A549 (cell line): ENCODE measurements at regions not wholly inside any gene's neighbourhood (a gene's known extent, or its start where the extent isn't known, plus 50 kb on each side); places are given as distances from the start of the nearest gene placed in this dataset.

Source experiments
- ATAC-seq, 2 experiments: fragments of 200-7000 bp in 1 of 2; fragments of >200 bp in 1 of 2; cut with Nextera tagmentation in 1 of 2; cut with Tn5 transposase in 1 of 2; 3 replicates each; pipeline versions ENCODE4 v1.8.0 to v1.9.1; 2018 to 2020; ENCODE audit warnings: mild to moderate bottlenecking in 1 of 2, moderate library complexity in 1 of 2
- CTCF ChIA-PET: fragments of 300-600 bp; sonication (Branson Sonifier 250); formaldehyde crosslinking; extraction: SDS; loops from one replicate; lab custom pipeline; 2021; ENCODE audit warnings: antibody characterized with exemption, inconsistent platforms; lab: Yijun Ruan, JAX
- POLR2A ChIA-PET: fragments of 350-600 bp; formaldehyde crosslinking; extraction: SDS; loops from one replicate; lab custom pipeline; 2021; ENCODE audit warnings: antibody characterized with exemption, inconsistent platforms; lab: Yijun Ruan, JAX
- DNase-seq, 2 experiments: peaks; one replicate each; pipeline versions ENCODE4 v3.0.0 to v3.0.0-alpha.2; 2011 to 2016; ENCODE audit warnings: low read depth in 1 of 2, low spot score in 1 of 2
- FAIRE-seq: peaks from 2 replicates; lab custom pipeline; 2011; peaks lifted over from hg19 to GRCh38; lab: Jason Lieb, UNC
- H3K27ac ChIP-seq, 2 experiments: fragments of >200 bp; sonication (Bioruptor Twin); formaldehyde crosslinking; 3 replicates each; pipeline ENCODE4 v1.5.1; 2016 to 2017
- H3K4me1 ChIP-seq: fragments of >200 bp; sonication (Bioruptor Twin); formaldehyde crosslinking; 3 replicates; pipeline ENCODE4 v1.6.1; 2016
- H3K4me2 ChIP-seq: fragments of >200 bp; sonication (Bioruptor Twin); formaldehyde crosslinking; 3 replicates; pipeline ENCODE4 v1.6.1; 2016
- H3K4me3 ChIP-seq: fragments of >200 bp; sonication (Bioruptor Twin); formaldehyde crosslinking; 3 replicates; pipeline ENCODE4 v1.5.1; 2016
- H3K9me3 ChIP-seq: fragments of >200 bp; sonication (Bioruptor Twin); formaldehyde crosslinking; 3 replicates; pipeline ENCODE4 v1.6.1; 2016
- BHLHE40 ChIP-seq: IDR thresholded peaks from 2 replicates; pipeline ENCODE4 v1.6.1; 2012; ENCODE audit warnings: low read depth, low read length, inconsistent platforms
- CHD2 ChIP-seq: fragments of 150-350 bp; IDR thresholded peaks from 2 replicates; pipeline ENCODE4 v1.6.1; 2014; ENCODE audit warnings: low read length; ENCODE audit not compliant: partially characterized antibody
- EHF ChIP-seq: fragments of 250-450 bp; sonication (Bioruptor Pico); IDR thresholded peaks from 2 replicates; pipeline ENCODE4 v1.5.0; 2020; ENCODE audit warnings: mild to moderate bottlenecking
- EHMT2 ChIP-seq: fragments of 200-600 bp; sonication (generic); IDR thresholded peaks from 2 replicates; pipeline ENCODE4 v1.6.1; 2016; ENCODE audit warnings: antibody characterized with exemption, low read depth, mild to moderate bottlenecking, moderate library complexity
- ESRRA ChIP-seq: fragments of 150-350 bp; IDR thresholded peaks from 2 replicates; pipeline ENCODE4 v1.6.1; 2014; ENCODE audit warnings: mild to moderate bottlenecking, low read length, borderline replicate concordance
- FOSB ChIP-seq: fragments of 250-450 bp; sonication (Bioruptor Pico); IDR thresholded peaks from 2 replicates; pipeline ENCODE4 v1.5.0; 2020; ENCODE audit warnings: mild to moderate bottlenecking, moderate library complexity
- FOSL2 ChIP-seq, 2 experiments: fragments of 450-650 bp in 1 of 2; fragments of >200 bp in 1 of 2; sonication (Bioruptor Twin) in 1 of 2; formaldehyde crosslinking; IDR thresholded peaks; 2 replicates each; pipeline versions ENCODE4 v1.5.0 to v1.6.1; 2016 to 2020; ENCODE audit warnings: mild to moderate bottlenecking in 1 of 2, moderate library complexity in 1 of 2
- FOXS1 ChIP-seq: fragments of 250-450 bp; sonication (Bioruptor Pico); IDR thresholded peaks from 2 replicates; pipeline ENCODE4 v1.5.0; 2020; ENCODE audit warnings: mild to moderate bottlenecking, moderate library complexity
- GATA3 ChIP-seq: IDR thresholded peaks from 2 replicates; pipeline ENCODE4 v1.6.1; 2012; ENCODE audit warnings: borderline replicate concordance
- HOXA7 ChIP-seq: fragments of 250-450 bp; sonication (Bioruptor Pico); IDR thresholded peaks from 2 replicates; pipeline ENCODE4 v1.5.0; 2020; ENCODE audit warnings: mild to moderate bottlenecking, moderate library complexity
- HOXB5 ChIP-seq: fragments of 250-450 bp; sonication (Bioruptor Pico); IDR thresholded peaks from 2 replicates; pipeline ENCODE4 v1.5.0; 2020; ENCODE audit warnings: mild to moderate bottlenecking, moderate library complexity
- KDM1A ChIP-seq: fragments of 200-600 bp; sonication (generic); IDR thresholded peaks from 2 replicates; pipeline ENCODE4 v1.6.1; 2016; ENCODE audit warnings: low read depth, mild to moderate bottlenecking
- NFE2L2 ChIP-seq: fragments of 150-350 bp; conservative IDR thresholded peaks from 2 replicates; pipeline ENCODE4 v1.6.1; 2014; ENCODE audit warnings: low read length
- RNF2 ChIP-seq: fragments of 200-600 bp; sonication (generic); IDR thresholded peaks from 2 replicates; pipeline ENCODE4 v1.6.1; 2016; ENCODE audit warnings: low read depth, mild to moderate bottlenecking, antibody characterized with exemption, moderate library complexity, borderline replicate concordance
- SMC3 ChIP-seq: fragments of >200 bp; sonication (Bioruptor Twin); formaldehyde crosslinking; IDR thresholded peaks from 3 replicates; pipeline ENCODE4 v1.6.1; 2018; ENCODE audit warnings: inconsistent platforms
- TFCP2L1 ChIP-seq: fragments of 250-450 bp; sonication (Bioruptor Pico); IDR thresholded peaks from 2 replicates; pipeline ENCODE4 v1.5.0; 2021; ENCODE audit warnings: mild to moderate bottlenecking
- WGBS: methylation state at CpG from one replicate; pipeline ENCODE4 v1.1.6; 2017; ENCODE audit errors: missing lambda C conversion rate; 5-methylcytosine and 5-hydroxymethylcytosine counted together
- TF ChIP-seq, protein P1 (sequence below): IDR thresholded peaks from 2 replicates; pipeline ENCODE4 v1.6.1; 2012
- TF ChIP-seq, protein P2 (sequence below): fragments of >200 bp; sonication (Bioruptor Twin); formaldehyde crosslinking; IDR thresholded peaks from 3 replicates; pipeline ENCODE4 v1.5.1; 2016
- TF ChIP-seq, protein P3 (sequence below): fragments of 200-600 bp; sonication (generic); IDR thresholded peaks from 2 replicates; pipeline ENCODE4 v1.6.1; 2016; ENCODE audit warnings: antibody characterized with exemption, mild to moderate bottlenecking, moderate library complexity
- TF ChIP-seq, protein P4 (sequence below): fragments of >200 bp; sonication (Bioruptor Twin); formaldehyde crosslinking; IDR thresholded peaks from 2 replicates; pipeline ENCODE4 v1.6.1; 2016

DNA sequence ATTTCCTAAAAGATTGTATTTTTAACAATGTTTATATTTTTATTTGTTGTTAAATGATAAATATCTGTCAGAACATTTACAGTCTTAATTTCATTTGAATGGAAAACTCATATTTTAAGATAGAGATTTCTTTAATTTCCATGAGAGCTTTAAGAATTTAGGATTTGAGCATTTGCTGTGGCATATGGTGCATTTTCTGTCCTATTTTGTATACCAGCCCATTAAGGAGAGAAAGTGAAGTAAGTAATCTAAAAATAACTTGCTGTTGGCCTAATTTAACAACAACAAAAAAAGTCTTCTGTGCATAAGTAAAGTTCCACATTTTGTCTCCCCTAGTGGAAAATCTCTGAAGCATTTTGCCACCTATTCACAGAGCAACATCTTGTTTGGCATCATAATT lies 190.9 kb upstream of the PPP1R3A start:
- FAIRE-seq: no peak

DNA sequence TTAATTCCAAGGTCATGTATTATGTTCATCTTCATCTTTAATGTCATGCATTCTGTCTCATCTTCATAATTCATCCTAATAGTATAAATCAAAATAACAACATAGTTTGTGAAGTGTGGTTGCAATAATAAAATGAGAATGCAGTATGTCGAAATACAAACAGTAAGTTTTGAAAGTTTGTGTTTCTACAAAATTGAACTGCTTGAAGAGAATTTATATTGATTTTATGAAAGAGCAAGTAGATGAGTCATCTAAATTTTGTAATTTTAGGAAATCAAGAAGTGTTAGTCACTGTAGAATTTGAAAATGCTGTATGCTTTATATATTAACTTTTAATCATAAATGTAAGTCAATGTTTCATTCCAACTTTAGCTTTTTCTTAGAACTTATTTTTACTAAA lies 190.5 kb upstream of the PPP1R3A start:
- no peak overlapping the region for H3K4me2 ChIP-seq
- no peak for TF ChIP-seq CHD2
- no peak for TF ChIP-seq FOSL2 (IDR thresholded peaks at IDR 0.05)
- peak; percentile 46; the same call in 1 of the 2 replicates for TF ChIP-seq FOSL2 (CRISPR knock-in tag; IDR thresholded peaks at IDR 0.05)
- DNase-seq (no peak), FAIRE-seq (no peak), ATAC-seq (no peak)
- H3K4me1 ChIP-seq: no peaks in the 10 kb centered on the region
- POLR2A ChIA-PET: no interaction called here
- H3K9me3 ChIP-seq: no peaks in the 10 kb centered on the region
- H3K27ac ChIP-seq: no peak overlapping the region
- CTCF ChIA-PET: no interaction called here
- 15% methylated on average over 1 of the region's 1 CpG for WGBS
- H3K4me3 ChIP-seq: no peak overlapping the region

More for the DNA sequence above, 190.9 kb upstream of the PPP1R3A start:
- POLR2A ChIA-PET: no interaction called here
- TF ChIP-seq BHLHE40: no peak
- no peak for TF ChIP-seq HOXA7 (CRISPR knock-in tag)
- TF ChIP-seq, protein P1, sequence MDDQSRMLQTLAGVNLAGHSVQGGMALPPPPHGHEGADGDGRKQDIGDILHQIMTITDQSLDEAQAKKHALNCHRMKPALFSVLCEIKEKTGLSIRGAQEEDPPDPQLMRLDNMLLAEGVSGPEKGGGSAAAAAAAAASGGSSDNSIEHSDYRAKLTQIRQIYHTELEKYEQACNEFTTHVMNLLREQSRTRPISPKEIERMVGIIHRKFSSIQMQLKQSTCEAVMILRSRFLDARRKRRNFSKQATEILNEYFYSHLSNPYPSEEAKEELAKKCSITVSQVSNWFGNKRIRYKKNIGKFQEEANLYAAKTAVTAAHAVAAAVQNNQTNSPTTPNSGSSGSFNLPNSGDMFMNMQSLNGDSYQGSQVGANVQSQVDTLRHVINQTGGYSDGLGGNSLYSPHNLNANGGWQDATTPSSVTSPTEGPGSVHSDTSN: no peak
- TF ChIP-seq, protein P2, sequence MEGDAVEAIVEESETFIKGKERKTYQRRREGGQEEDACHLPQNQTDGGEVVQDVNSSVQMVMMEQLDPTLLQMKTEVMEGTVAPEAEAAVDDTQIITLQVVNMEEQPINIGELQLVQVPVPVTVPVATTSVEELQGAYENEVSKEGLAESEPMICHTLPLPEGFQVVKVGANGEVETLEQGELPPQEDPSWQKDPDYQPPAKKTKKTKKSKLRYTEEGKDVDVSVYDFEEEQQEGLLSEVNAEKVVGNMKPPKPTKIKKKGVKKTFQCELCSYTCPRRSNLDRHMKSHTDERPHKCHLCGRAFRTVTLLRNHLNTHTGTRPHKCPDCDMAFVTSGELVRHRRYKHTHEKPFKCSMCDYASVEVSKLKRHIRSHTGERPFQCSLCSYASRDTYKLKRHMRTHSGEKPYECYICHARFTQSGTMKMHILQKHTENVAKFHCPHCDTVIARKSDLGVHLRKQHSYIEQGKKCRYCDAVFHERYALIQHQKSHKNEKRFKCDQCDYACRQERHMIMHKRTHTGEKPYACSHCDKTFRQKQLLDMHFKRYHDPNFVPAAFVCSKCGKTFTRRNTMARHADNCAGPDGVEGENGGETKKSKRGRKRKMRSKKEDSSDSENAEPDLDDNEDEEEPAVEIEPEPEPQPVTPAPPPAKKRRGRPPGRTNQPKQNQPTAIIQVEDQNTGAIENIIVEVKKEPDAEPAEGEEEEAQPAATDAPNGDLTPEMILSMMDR: no peak
- TF ChIP-seq FOSB (CRISPR knock-in tag): no peak
- TF ChIP-seq ESRRA: no peak
- TF ChIP-seq, protein P3, sequence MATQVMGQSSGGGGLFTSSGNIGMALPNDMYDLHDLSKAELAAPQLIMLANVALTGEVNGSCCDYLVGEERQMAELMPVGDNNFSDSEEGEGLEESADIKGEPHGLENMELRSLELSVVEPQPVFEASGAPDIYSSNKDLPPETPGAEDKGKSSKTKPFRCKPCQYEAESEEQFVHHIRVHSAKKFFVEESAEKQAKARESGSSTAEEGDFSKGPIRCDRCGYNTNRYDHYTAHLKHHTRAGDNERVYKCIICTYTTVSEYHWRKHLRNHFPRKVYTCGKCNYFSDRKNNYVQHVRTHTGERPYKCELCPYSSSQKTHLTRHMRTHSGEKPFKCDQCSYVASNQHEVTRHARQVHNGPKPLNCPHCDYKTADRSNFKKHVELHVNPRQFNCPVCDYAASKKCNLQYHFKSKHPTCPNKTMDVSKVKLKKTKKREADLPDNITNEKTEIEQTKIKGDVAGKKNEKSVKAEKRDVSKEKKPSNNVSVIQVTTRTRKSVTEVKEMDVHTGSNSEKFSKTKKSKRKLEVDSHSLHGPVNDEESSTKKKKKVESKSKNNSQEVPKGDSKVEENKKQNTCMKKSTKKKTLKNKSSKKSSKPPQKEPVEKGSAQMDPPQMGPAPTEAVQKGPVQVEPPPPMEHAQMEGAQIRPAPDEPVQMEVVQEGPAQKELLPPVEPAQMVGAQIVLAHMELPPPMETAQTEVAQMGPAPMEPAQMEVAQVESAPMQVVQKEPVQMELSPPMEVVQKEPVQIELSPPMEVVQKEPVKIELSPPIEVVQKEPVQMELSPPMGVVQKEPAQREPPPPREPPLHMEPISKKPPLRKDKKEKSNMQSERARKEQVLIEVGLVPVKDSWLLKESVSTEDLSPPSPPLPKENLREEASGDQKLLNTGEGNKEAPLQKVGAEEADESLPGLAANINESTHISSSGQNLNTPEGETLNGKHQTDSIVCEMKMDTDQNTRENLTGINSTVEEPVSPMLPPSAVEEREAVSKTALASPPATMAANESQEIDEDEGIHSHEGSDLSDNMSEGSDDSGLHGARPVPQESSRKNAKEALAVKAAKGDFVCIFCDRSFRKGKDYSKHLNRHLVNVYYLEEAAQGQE: no peak
- TF ChIP-seq HOXB5 (CRISPR knock-in tag): no peak
- TF ChIP-seq, protein P4, sequence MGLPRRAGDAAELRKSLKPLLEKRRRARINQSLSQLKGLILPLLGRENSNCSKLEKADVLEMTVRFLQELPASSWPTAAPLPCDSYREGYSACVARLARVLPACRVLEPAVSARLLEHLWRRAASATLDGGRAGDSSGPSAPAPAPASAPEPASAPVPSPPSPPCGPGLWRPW: no peak
- TF ChIP-seq FOXS1 (CRISPR knock-in tag): no peak
- TF ChIP-seq KDM1A: no peak
- no peak for TF ChIP-seq GATA3
- no peak for TF ChIP-seq NFE2L2
- TF ChIP-seq EHMT2: no peak
- TF ChIP-seq RNF2: no peak
- TF ChIP-seq SMC3: no peak
- no peak for TF ChIP-seq EHF (CRISPR knock-in tag)
- TF ChIP-seq TFCP2L1 (CRISPR knock-in tag): no peak
- TF ChIP-seq, all 56 proteins: peak for 0
- no peak overlapping the region for H3K4me3 ChIP-seq
- H3K27ac ChIP-seq: no peak overlapping the region
- DNase-seq (no peak), ATAC-seq (no peak)
- no peak overlapping the region for H3K4me2 ChIP-seq
- H3K4me1 ChIP-seq: no peaks in the 10 kb centered on the region
- CTCF ChIA-PET: no interaction called here
- H3K9me3 ChIP-seq: no peaks in the 10 kb centered on the region
